ENCODE measurements at regions not wholly inside any gene's neighbourhood (a gene's known extent, or its start where the extent isn't known, plus 50 kb on each side); places are given as distances from the start of the nearest gene placed in this dataset.

- DNase-seq: no peak
Observed at GRCh38 chr2:122856696-122857095, 1101.2 kb downstream of the TSN start.

GRCh38 chr2:122858075-122858702 lies 1102.7 kb downstream of the TSN start:
- DNase-seq: no peak

- no peak for DNase-seq
Observed at GRCh38 chr2:122858813-122859212, 1103.4 kb downstream of the TSN start.

GRCh38 chr2:122859260-122859659 lies 1103.8 kb downstream of the TSN start:
- DNase-seq: no peak

- DNase-seq: no peak
Observed at GRCh38 chr2:122863532-122863931, 1108.1 kb downstream of the TSN start.

- no peak for DNase-seq
Observed at GRCh38 chr2:122864728-122865127, 1109.3 kb downstream of the TSN start.

- DNase-seq: no peak
Observed at GRCh38 chr2:122866095-122866494, 1110.6 kb downstream of the TSN start.

- no peak for DNase-seq
Observed at GRCh38 chr2:122867941-122868340, 1112.5 kb downstream of the TSN start.

- no peak for DNase-seq
Observed at GRCh38 chr2:122868646-122869275, 1113.3 kb downstream of the TSN start.

GRCh38 chr2:122873951-122874350 lies 1118.5 kb downstream of the TSN start:
- DNase-seq: no peak

GRCh38 chr2:122875091-122875865 lies 1119.8 kb downstream of the TSN start:
- DNase-seq: no peak

GRCh38 chr2:122883849-122884248 lies 1128.4 kb downstream of the TSN start:
- DNase-seq: no peak

GRCh38 chr2:122884889-122885288 lies 1129.4 kb downstream of the TSN start:
- no peak for DNase-seq

- no peak for DNase-seq
Observed at GRCh38 chr2:122885436-122885835, 1130.0 kb downstream of the TSN start.

- DNase-seq: no peak
Observed at GRCh38 chr2:122886479-122887145, 1131.2 kb downstream of the TSN start.

- no peak for DNase-seq
Observed at GRCh38 chr2:122899614-122900013, 1125.5 kb upstream of the CNTNAP5 start.

- no peak for DNase-seq
Observed at GRCh38 chr2:122905431-122905830, 1119.7 kb upstream of the CNTNAP5 start.

- no peak for DNase-seq
Observed at GRCh38 chr2:122908159-122908558, 1116.9 kb upstream of the CNTNAP5 start.

- no peak for DNase-seq
Observed at GRCh38 chr2:122927197-122927596, 1097.9 kb upstream of the CNTNAP5 start.

- DNase-seq: no peak
Observed at GRCh38 chr2:122927710-122928557, 1097.2 kb upstream of the CNTNAP5 start.

- no peak for DNase-seq
Observed at GRCh38 chr2:122929347-122929746, 1095.7 kb upstream of the CNTNAP5 start.

- no peak for DNase-seq
Observed at GRCh38 chr2:122935506-122935905, 1089.6 kb upstream of the CNTNAP5 start.

- no peak for DNase-seq
Observed at GRCh38 chr2:122939796-122940195, 1085.3 kb upstream of the CNTNAP5 start.

All from stimulated activated CD4-positive, alpha-beta T cell treated with anti-CD3 and anti-CD28 coated beads, Interleukin-4, amount 100 ng/mL, for 24 hours (primary cell).